ENCODE measurements at regions not wholly inside any gene's neighbourhood (a gene's known extent, or its start where the extent isn't known, plus 50 kb on each side); places are given as distances from the start of the nearest gene placed in this dataset.

GRCh38 chr15:35229085-35229484 is 144.0 kb upstream of the NANOGP8 start:
- TF ChIP-seq EZH2 (IDR thresholded peaks at IDR 0.05; ENCODE audit: insufficient read depth, poor library complexity, severe bottlenecking) (no peak), EZH2phosphoT487 (IDR thresholded peaks at IDR 0.05; ENCODE audit: insufficient read depth, low read depth) (no peak)

Measured in GM23248 (cell line).